ENCODE measurements at regions not wholly inside any gene's neighbourhood (a gene's known extent, or its start where the extent isn't known, plus 50 kb on each side); places are given as distances from the start of the nearest gene placed in this dataset.
A peak's percentile ranks its signal among the peaks of the same experiment; 100 is the strongest.

DNA sequence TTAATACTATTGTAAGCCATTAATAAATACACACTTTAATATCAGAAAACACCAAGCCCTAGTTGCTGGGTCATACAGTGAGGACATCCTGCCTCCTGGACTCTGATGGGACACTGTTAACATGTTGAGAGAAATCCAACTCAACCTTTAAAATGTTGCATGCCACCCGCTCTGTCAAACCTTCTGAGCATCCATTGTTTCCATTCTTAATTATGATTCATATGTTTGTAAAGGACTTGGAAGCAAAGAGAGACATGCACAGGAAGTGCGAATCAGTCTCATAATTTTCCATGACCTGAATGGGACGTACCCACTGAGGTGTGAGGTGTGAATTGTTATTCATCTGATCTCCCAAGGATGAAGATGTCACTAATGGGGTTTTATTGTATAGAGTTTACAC is 186.4 kb downstream of the CAAP1 start:
- ATAC-seq (peak; percentile 63), DNase-seq (no peak)

DNA sequence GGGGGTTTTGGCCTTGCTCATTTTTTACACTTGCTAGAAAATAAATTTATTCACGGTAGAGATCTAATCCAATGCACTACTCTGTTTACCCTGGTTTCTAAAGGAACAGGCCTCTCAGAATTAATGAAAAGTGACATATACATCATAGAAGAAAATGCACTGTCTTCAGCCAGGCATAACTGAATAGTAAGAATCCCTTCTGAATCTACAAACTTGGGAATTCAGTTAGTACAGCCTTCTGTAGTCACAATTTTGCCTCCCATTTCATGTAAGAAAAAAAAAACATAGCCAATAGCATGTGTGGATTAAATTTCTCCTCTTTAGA is 197.3 kb downstream of the CAAP1 start:
- DNase-seq (no peak), ATAC-seq (no peak)
- H3K27ac Mint-ChIP-seq, result no peak overlapping the region
- H3K27me3 Mint-ChIP-seq, result no peaks in the 10 kb centered on the region
- no peak overlapping the region for H3K4me3 Mint-ChIP-seq
- H3K4me1 Mint-ChIP-seq, result no peaks in the 10 kb centered on the region
- H3K36me3 Mint-ChIP-seq (ENCODE audit: low read depth), result no peaks in the 10 kb centered on the region
- peaks cover 19% of the 10 kb centered on the region for H3K9me3 Mint-ChIP-seq

More for the DNA sequence above, 186.4 kb downstream of the CAAP1 start:
- Mint-ChIP-seq H3K27ac (no peak overlapping the region), H3K4me3 (no peak overlapping the region), H3K36me3 (ENCODE audit: low read depth) (no peaks in the 10 kb centered on the region), H3K27me3 (peaks cover 3% of the 10 kb centered on the region), H3K4me1 (peaks cover 3% of the 10 kb centered on the region), H3K9me3 (peaks cover 6% of the 10 kb centered on the region)

DNA sequence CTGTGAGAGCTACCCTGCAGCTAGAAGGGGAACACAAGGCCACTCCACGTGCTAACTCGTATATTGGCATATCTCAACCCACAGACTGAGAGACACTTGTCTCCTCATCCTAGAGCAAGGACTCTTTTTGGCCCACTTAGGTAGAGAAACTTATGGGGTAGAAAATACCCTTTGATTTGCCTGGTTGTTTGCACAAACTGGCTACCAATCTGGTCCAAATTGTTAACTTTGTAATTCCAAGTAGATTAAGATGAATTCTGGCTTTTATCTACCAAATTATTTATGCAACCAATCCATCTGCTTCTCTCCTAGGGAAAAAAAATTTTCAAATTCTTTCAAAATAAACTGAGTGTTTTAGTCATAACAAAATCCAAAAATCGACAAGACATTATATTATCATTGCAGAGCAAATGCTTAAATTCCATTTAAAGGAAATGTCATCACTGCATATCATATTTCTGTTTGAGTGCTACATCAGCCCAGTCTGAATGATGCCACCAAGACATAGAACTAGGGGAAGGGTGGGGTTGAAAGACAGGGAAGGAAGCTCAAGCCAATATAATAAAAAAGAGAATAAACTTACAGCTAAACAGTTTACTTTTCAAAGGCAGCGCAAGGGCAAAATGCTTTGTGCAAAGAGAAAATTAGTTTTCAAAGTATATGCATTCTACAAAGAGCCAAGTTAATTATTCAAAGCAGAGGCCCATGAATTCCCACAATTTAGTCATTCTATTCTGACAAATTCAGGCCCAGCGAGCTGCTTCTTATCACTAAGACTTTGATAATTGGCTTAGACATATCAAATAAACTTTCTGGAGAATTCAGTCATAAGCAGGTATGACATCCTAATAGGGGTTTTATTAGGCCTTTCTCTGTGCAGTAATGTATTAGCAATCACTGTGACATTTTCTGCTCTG is 198.0 kb downstream of the CAAP1 start:
- peaks cover 14% of the 10 kb centered on the region for H3K9me3 Mint-ChIP-seq
- H3K36me3 Mint-ChIP-seq (ENCODE audit: low read depth), result no peaks in the 10 kb centered on the region
- no peaks in the 10 kb centered on the region for H3K27me3 Mint-ChIP-seq
- DNase-seq, result no peak
- H3K4me1 Mint-ChIP-seq, result no peaks in the 10 kb centered on the region
- H3K27ac Mint-ChIP-seq, result no peak overlapping the region
- no peak for ATAC-seq
- no peak overlapping the region for H3K4me3 Mint-ChIP-seq

DNA sequence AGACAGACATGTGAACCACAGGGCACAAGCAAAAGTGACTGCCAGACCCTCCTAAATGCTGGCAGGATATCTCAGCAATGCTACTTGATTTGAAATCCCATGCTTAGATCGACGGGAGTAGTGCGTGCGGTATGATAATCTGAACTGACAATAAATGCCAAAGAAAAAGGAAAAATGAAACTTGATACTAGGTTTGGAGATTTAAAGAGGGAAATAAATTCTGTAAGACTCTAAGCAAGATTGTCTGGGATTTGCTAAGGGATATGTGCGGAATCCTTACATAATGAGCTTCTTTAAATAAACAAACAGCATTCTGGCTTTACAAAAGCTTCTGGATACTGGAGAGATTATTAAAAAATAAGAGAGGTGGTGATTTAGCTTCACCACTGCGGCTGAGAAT is 203.6 kb downstream of the CAAP1 start:
- Mint-ChIP-seq H3K27ac (no peak overlapping the region), H3K4me1 (no peaks in the 10 kb centered on the region)

DNA sequence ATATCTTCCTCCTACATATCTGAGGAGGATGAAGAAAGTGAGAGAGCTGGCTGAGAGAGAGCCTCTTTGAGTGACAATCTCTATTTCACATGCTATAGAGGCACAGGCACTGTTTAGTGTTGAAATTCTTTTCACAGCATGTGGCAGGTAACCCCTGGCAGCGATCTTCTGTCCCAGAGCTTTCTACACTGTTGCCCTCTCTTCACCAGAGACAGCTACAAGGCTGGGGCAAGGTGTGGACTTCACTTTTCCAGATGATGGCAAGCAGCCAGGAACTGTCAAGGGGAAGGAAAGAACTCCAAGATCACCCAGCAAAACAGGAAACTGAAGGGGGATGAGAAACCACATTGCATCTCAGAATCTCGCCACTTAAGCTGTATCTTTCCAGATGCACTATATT is 205.2 kb downstream of the CAAP1 start:
- Mint-ChIP-seq H3K9me3 (no peaks in the 10 kb centered on the region), H3K4me3 (no peak overlapping the region), H3K36me3 (ENCODE audit: low read depth) (no peaks in the 10 kb centered on the region), H3K4me1 (no peaks in the 10 kb centered on the region), H3K27me3 (peaks cover 6% of the 10 kb centered on the region), H3K27ac (no peak overlapping the region)
- ATAC-seq (no peak), DNase-seq (no peak)

More for the DNA sequence above, 203.6 kb downstream of the CAAP1 start:
- DNase-seq (no peak), ATAC-seq (no peak)
- H3K36me3 Mint-ChIP-seq (ENCODE audit: low read depth), result no peaks in the 10 kb centered on the region
- peaks cover 6% of the 10 kb centered on the region for H3K27me3 Mint-ChIP-seq
- H3K9me3 Mint-ChIP-seq, result no peaks in the 10 kb centered on the region
- H3K4me3 Mint-ChIP-seq, result no peak overlapping the region

DNA sequence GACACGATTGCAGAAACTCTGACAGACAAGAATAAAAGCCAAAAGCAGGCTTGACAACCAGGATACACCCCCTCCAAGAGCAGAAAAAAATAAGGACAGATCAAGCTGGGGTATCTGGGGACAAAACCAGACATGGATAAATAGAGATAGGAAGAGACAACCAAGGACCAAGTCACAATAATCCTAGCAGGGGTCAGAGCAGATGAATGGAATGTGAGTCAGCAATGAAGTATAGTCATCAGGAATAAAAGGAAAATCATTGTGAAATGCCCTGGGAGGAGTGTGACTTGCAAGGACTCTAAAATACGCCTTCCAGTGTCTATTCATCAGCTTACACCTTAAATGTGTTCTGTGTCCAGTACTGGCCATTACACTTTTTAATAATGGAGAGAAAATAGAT is 206.8 kb downstream of the CAAP1 start:
- ATAC-seq, result no peak

DNA sequence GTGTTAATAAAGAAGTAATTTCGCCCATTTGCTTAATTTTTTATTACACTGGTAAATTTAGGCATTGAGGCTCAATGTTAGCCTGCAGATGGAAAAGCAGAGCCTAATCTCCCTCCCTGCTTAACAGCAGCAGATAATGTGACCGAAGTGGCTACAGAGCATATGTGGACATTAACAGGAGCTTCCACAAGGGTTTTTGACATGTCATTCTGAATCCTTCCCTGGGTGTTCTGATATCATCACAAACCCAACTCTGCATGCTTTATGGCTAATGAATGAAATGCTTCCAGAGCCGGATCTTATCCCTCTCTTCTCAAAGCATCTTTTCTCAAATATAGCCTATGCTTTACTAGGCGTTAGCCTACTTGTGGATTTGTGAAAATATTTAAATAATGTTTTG is 208.6 kb downstream of the CAAP1 start:
- Mint-ChIP-seq H3K27ac (no peak overlapping the region), H3K4me1 (no peaks in the 10 kb centered on the region), H3K4me3 (no peak overlapping the region), H3K36me3 (ENCODE audit: low read depth) (no peaks in the 10 kb centered on the region), H3K9me3 (no peaks in the 10 kb centered on the region), H3K27me3 (peaks cover 9% of the 10 kb centered on the region)
- ATAC-seq (no peak), DNase-seq (no peak)

More for the DNA sequence above, 206.8 kb downstream of the CAAP1 start:
- Mint-ChIP-seq H3K27me3 (peaks cover 9% of the 10 kb centered on the region), H3K4me3 (no peak overlapping the region), H3K4me1 (no peaks in the 10 kb centered on the region), H3K36me3 (ENCODE audit: low read depth) (no peaks in the 10 kb centered on the region), H3K27ac (no peak overlapping the region), H3K9me3 (no peaks in the 10 kb centered on the region)
- no peak for DNase-seq

DNA sequence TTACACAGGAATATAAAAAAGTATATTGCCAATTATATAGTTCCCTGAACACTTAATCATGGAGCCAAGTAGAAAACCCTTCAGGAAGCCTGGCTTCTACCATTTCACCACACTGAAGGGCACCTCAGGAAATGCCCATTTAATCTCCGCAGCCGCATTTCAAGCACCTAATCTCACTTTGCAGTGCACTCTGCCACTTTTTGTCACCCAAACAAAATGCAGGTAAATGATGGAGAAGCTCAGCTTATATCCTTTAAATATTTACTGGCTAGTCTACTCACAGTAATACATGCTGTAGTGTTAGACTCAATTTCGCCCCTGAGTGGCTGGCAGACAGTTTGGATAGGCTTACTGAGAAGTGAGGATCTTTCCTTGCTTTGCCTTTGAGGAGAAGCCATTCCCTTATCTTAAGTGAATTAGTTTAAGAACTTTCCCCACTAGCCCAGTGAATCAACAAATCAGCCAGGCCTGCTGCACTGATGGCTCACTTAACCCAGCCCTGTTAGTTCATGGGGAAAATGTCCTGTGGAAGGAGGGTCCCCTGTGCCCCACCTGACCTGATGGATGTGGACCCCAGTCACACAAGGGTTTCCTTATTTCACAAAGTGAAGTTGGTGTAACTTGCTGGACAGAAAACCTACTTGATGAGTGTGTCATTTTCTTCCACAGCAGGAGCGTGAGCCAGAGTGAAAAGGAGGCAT is 209.7 kb downstream of the CAAP1 start:
- Mint-ChIP-seq H3K4me3 (no peak overlapping the region), H3K27ac (no peak overlapping the region), H3K36me3 (ENCODE audit: low read depth) (no peaks in the 10 kb centered on the region), H3K9me3 (no peaks in the 10 kb centered on the region), H3K4me1 (no peaks in the 10 kb centered on the region), H3K27me3 (peaks cover 9% of the 10 kb centered on the region)
- no peak for ATAC-seq
- DNase-seq, result no peak

DNA sequence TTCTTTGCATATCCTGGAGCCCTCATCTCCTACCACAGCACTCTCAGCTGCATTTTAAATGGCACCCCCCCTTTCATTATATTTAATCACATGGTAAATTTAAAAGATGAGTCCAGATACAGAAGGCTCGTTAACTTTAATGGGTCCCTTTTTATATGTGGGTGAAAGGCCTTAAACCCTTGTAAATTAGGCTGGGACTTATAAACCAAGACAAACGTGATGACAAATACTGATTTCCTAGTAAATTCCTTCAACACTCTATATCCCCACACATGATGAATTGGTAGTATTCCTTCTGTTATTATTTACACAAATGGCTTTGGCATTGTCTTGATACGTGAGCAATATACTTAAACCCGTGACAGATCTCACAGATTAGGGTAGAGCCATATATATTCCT is 210.6 kb downstream of the CAAP1 start:
- Mint-ChIP-seq H3K27me3 (peaks cover 9% of the 10 kb centered on the region), H3K4me3 (no peak overlapping the region)

DNA sequence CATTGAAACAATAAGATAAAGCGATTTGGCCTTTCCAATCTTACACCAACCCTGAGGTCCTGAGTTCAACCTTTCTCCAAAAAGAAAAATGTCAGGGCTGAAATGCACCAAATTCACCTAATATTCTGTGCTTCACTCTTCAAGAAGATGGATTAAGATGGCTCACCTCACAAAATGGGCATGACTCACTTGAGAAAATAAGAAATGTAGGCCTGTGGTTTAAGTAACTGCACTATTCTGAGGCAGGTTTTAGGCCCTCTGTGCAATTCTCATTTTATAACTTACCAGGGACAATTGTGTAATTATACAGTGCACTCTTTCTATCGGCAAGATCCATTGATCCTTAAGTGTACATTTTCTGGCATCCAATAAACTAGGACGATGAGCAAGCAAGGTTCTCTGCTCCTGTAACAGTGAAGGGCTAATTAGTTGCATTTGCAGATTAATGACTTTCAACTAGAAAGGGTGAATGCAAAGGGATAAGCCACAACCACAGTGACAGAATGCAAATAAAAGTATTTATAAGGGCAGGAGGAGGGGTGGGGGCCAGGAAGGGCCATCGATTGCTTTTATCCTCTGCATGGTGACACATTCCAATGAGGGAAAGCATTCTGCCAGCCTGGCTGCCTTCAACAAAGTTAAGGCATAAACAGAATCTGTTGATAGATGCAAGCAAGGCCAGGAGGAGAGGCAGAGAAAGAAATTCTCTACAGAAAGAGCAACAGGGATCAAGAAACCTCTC is 214.5 kb downstream of the CAAP1 start:
- DNase-seq (no peak), ATAC-seq (no peak)
- H3K4me3 Mint-ChIP-seq, result no peak overlapping the region
- no peaks in the 10 kb centered on the region for H3K36me3 Mint-ChIP-seq (ENCODE audit: low read depth)
- H3K27ac Mint-ChIP-seq, result no peak overlapping the region
- H3K27me3 Mint-ChIP-seq, result peaks cover 4% of the 10 kb centered on the region
- H3K9me3 Mint-ChIP-seq, result no peaks in the 10 kb centered on the region
- H3K4me1 Mint-ChIP-seq, result no peaks in the 10 kb centered on the region

More for the DNA sequence above, 210.6 kb downstream of the CAAP1 start:
- no peaks in the 10 kb centered on the region for H3K36me3 Mint-ChIP-seq (ENCODE audit: low read depth)
- H3K27ac Mint-ChIP-seq, result no peak overlapping the region
- no peaks in the 10 kb centered on the region for H3K4me1 Mint-ChIP-seq
- DNase-seq (no peak), ATAC-seq (no peak)
- no peaks in the 10 kb centered on the region for H3K9me3 Mint-ChIP-seq

DNA sequence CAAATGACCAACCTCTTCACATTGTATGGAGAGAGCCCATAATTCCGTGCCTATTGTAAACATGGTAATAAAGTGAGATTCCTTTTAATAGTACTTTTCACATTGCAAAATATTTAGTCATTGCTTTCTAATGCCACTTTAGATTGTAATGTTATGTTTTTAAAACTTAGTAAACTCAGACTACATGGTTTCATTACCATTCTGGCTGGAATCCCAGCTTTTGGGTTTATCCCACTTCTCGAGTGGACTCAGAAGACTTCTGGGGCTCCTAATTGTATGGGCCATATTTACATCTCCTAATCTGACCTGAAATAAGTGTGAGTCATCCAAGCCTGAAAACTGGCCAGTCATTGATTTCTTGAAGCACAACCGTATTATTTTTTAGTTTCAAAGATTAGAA is 217.6 kb downstream of the CAAP1 start:
- no peaks in the 10 kb centered on the region for H3K4me1 Mint-ChIP-seq
- no peak for ATAC-seq
- no peak for DNase-seq
- H3K36me3 Mint-ChIP-seq (ENCODE audit: low read depth), result no peaks in the 10 kb centered on the region
- H3K27me3 Mint-ChIP-seq, result no peaks in the 10 kb centered on the region
- no peaks in the 10 kb centered on the region for H3K9me3 Mint-ChIP-seq
- H3K27ac Mint-ChIP-seq, result no peak overlapping the region
- H3K4me3 Mint-ChIP-seq, result no peak overlapping the region

DNA sequence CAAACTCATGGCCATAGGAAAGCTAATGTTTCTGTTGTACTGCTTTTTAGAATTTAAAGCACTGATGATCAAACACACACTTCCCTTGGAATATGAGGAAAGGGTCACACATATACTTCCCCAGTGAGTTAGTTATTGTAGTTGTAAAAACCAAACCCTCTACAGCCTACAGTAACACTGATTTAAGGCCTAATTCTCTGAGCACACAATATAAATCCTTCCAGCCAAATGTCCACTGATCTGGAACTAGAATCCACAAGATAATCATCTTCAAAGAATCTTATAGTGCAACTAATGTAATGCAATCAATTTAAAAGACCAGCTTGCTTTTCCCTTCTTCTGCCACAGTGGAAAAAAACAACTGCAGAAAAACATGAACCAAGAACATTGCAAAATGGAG is 219.3 kb downstream of the CAAP1 start:
- no peak for ATAC-seq
- no peaks in the 10 kb centered on the region for H3K36me3 Mint-ChIP-seq (ENCODE audit: low read depth)

DNA sequence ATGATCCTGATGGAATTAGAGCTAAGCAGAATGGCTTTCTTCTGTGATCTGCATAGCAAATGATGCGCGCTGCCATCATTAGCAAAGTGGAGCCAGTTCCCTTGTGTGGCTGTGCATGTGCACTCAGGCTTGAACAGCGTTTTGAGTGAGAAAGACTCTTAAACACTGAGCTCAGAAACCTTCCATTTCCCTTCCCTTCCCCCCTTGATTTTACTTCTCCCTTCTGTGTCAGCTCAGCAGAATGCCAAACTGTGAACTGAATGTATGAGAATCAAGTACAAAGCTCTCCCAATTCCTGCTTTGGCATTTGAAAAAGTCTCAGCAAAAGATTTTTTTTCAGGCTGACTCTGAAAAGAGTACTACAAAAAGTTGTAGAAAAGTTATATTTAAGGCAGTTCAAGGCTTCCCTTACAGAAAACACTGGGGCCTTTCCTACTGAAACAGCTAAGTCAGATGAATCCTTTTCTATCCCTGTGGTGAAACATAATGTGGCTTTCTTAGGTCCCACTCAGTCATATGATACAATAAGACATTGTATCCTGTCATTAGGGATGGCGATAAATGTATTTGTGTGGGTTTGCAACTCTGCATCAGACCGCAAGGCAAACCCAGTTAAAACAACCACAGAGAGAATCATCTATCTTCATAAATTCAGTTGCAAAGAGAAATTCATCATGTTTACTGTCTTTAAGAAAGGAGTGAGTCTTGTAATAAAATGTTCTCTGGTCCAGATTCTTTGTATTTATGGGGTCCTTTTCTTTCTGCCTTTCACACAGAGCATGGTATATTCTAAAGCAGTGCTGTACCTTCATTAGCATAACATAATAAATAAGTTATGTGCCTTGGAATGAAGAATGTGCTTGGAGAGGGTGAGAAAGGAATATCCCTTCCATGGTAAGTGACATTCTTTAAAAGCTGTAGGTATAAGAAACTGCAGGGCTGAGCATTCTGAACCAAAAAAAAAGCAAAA is 222.6 kb downstream of the CAAP1 start:
- no peaks in the 10 kb centered on the region for H3K27me3 Mint-ChIP-seq
- no peaks in the 10 kb centered on the region for H3K4me1 Mint-ChIP-seq

More for the DNA sequence above, 219.3 kb downstream of the CAAP1 start:
- H3K27me3 Mint-ChIP-seq, result no peaks in the 10 kb centered on the region
- DNase-seq, result no peak
- no peaks in the 10 kb centered on the region for H3K4me1 Mint-ChIP-seq
- no peak overlapping the region for H3K4me3 Mint-ChIP-seq
- no peak overlapping the region for H3K27ac Mint-ChIP-seq
- H3K9me3 Mint-ChIP-seq, result no peaks in the 10 kb centered on the region

DNA sequence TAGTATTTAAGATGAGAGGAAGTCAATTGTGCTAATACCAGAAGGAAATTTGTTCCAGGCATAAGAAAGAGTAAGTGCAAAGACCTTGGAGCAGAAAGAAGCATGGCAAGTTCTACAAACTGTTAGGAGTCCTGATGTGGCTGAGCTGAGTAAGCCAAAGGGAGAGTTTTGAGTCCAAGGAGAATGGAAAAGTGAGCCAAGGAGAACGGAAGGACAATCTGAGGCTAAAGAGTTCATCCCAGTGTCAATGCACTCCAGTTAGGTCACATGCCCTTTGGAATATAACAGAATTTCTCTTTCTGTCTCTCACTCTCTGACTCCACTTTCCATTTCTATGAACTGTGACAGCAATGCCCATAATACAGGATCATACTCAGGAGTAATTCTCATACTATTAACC is 224.7 kb downstream of the CAAP1 start:
- H3K27me3 Mint-ChIP-seq, result no peaks in the 10 kb centered on the region
- peaks cover 3% of the 10 kb centered on the region for H3K9me3 Mint-ChIP-seq
- H3K4me3 Mint-ChIP-seq, result no peak overlapping the region
- H3K27ac Mint-ChIP-seq, result no peak overlapping the region
- no peak for ATAC-seq
- no peaks in the 10 kb centered on the region for H3K36me3 Mint-ChIP-seq (ENCODE audit: low read depth)
- no peaks in the 10 kb centered on the region for H3K4me1 Mint-ChIP-seq
- no peak for DNase-seq

More for the DNA sequence above, 222.6 kb downstream of the CAAP1 start:
- H3K36me3 Mint-ChIP-seq (ENCODE audit: low read depth), result no peaks in the 10 kb centered on the region
- H3K27ac Mint-ChIP-seq, result no peak overlapping the region
- ATAC-seq, result no peak
- no peaks in the 10 kb centered on the region for H3K9me3 Mint-ChIP-seq
- no peak for DNase-seq
- no peak overlapping the region for H3K4me3 Mint-ChIP-seq
